GM19351 (cell line): ENCODE measurements at regions not wholly inside any gene's neighbourhood (a gene's known extent, or its start where the extent isn't known, plus 50 kb on each side); places are given as distances from the start of the nearest gene placed in this dataset.

ENCODE experiments used
- ATAC-seq: cut with Tn5 transposase; IDR thresholded peaks from one replicate; pipeline ENCODE4 v1.9.1; 2021; ENCODE audit warnings: mild to moderate bottlenecking, moderate library complexity; ENCODE audit not compliant: unreplicated experiment

GRCh38 chr1:56019472-56019871 lies 559.9 kb downstream of the PLPP3 start:
- ATAC-seq: no peak

- ATAC-seq: no peak
Observed at GRCh38 chr1:56017336-56017735, 562.0 kb downstream of the PLPP3 start.

GRCh38 chr1:56003846-56004245 lies 575.5 kb downstream of the PLPP3 start:
- ATAC-seq: no peak

- ATAC-seq: no peak
Observed at GRCh38 chr1:56002231-56002630, 577.1 kb downstream of the PLPP3 start.

- ATAC-seq: no peak
Observed at GRCh38 chr1:56000424-56000823, 578.9 kb downstream of the PLPP3 start.

- no peak for ATAC-seq
Observed at GRCh38 chr1:55997536-55997935, 581.8 kb downstream of the PLPP3 start.

- no peak for ATAC-seq
Observed at GRCh38 chr1:55993646-55994318, 585.6 kb downstream of the PLPP3 start.

GRCh38 chr1:55990007-55990406 lies 589.4 kb downstream of the PLPP3 start:
- no peak for ATAC-seq

- ATAC-seq: no peak
Observed at GRCh38 chr1:55988963-55989452, 590.4 kb downstream of the PLPP3 start.

GRCh38 chr1:55987491-55988249 lies 591.7 kb downstream of the PLPP3 start:
- ATAC-seq: no peak

GRCh38 chr1:55986003-55986402 lies 593.4 kb downstream of the PLPP3 start:
- ATAC-seq: no peak

- ATAC-seq: no peak
Observed at GRCh38 chr1:55981010-55981650, 598.2 kb downstream of the PLPP3 start.

GRCh38 chr1:55980582-55980981 lies 598.8 kb downstream of the PLPP3 start:
- ATAC-seq: no peak

- no peak for ATAC-seq
Observed at GRCh38 chr1:55974714-55975441, 604.5 kb downstream of the PLPP3 start.

GRCh38 chr1:55970526-55971110 lies 608.7 kb downstream of the PLPP3 start:
- no peak for ATAC-seq

- no peak for ATAC-seq
Observed at GRCh38 chr1:55969322-55969721, 610.0 kb downstream of the PLPP3 start.

- no peak for ATAC-seq
Observed at GRCh38 chr1:55968661-55969060, 610.7 kb downstream of the PLPP3 start.

- no peak for ATAC-seq
Observed at GRCh38 chr1:55965981-55966461, 613.3 kb downstream of the PLPP3 start.

- ATAC-seq: no peak
Observed at GRCh38 chr1:55962472-55962871, 616.9 kb downstream of the PLPP3 start.

GRCh38 chr1:55959136-55959548 lies 620.2 kb downstream of the PLPP3 start:
- ATAC-seq: no peak

- no peak for ATAC-seq
Observed at GRCh38 chr1:55958498-55958897, 620.9 kb downstream of the PLPP3 start.
